Gastroesophageal sphincter (tissue), 2 donors: ENCODE measurements at regions not wholly inside any gene's neighbourhood (a gene's known extent, or its start where the extent isn't known, plus 50 kb on each side); places are given as distances from the start of the nearest gene placed in this dataset.

Experiments used
- EP300 ChIP-seq: sonication (generic); formaldehyde crosslinking; IDR thresholded peaks from one replicate; pipeline ENCODE4 v1.6.1; 2017; ENCODE audit warnings: antibody characterized with exemption, mild to moderate bottlenecking
- POLR2AphosphoS5 ChIP-seq: sonication (generic); formaldehyde crosslinking; IDR thresholded peaks from one replicate; pipeline ENCODE4 v1.6.1; 2017; ENCODE audit warnings: antibody characterized with exemption

- TF ChIP-seq POLR2AphosphoS5 (no peak), EP300 (no peak)
These were observed 1053.4 kb upstream of the ADGRL4 start for GRCh38 chr1:80059940-80060339.
